H1 (cell line): ENCODE measurements at regions not wholly inside any gene's neighbourhood (a gene's known extent, or its start where the extent isn't known, plus 50 kb on each side); places are given as distances from the start of the nearest gene placed in this dataset.

Experiments
- CTCF ChIP-seq, 3 experiments: IDR thresholded peaks; 1 replicate in 2 of 3; 2 replicates in 1 of 3; pipeline versions ENCODE4 v1.5.1 to v1.6.1; 2011; ENCODE audit warnings: low read length in 3 of 3, mild to moderate bottlenecking in 3 of 3, inconsistent platforms in 2 of 3, low read depth in 1 of 3, moderate library complexity in 1 of 3; ENCODE audit not compliant: insufficient read depth in 1 of 3; ENCODE audit errors: control extremely low read depth in 1 of 3
- JUND ChIP-seq: IDR thresholded peaks from 2 replicates; pipeline ENCODE4 v1.6.1; 2011; ENCODE audit warnings: mild to moderate bottlenecking, improper control_type of control experiment, low read length
- KDM1A ChIP-seq: fragments of 200-600, 300-600 bp; sonication (generic); IDR thresholded peaks from 2 replicates; pipeline ENCODE4 v1.7.1; 2016; ENCODE audit warnings: mild to moderate bottlenecking, low read length, borderline replicate concordance
- RNF2 ChIP-seq: fragments of 200-900, 300-1000 bp; sonication (generic); IDR thresholded peaks from 2 replicates; pipeline ENCODE4 v1.7.1; 2016; ENCODE audit warnings: borderline replicate concordance, low read depth, mild to moderate bottlenecking, antibody characterized with exemption, low read length; ENCODE audit not compliant: poor library complexity, severe bottlenecking; ENCODE audit errors: missing control alignments
- TAF1 ChIP-seq: IDR thresholded peaks from 2 replicates; pipeline ENCODE4 v1.6.1; 2011; ENCODE audit warnings: mild to moderate bottlenecking, low read depth, low read length

- TF ChIP-seq CTCF (IDR thresholded peaks at IDR 0.05; ENCODE audit: control extremely low read depth in 1 of 3, insufficient read depth in 1 of 3, low read depth in 1 of 3, low read length in 3 of 3) (no peak), KDM1A (no peak), TAF1 (no peak), RNF2 (no peak), JUND (no peak)
Measured at GRCh38 chr6:48176645-48177308, 65.8 kb upstream of the PTCHD4 start.
